Neural progenitor cell (in vitro differentiated cells): ENCODE measurements at regions not wholly inside any gene's neighbourhood (a gene's known extent, or its start where the extent isn't known, plus 50 kb on each side); places are given as distances from the start of the nearest gene placed in this dataset.

Source experiments
- DNase-seq: peaks from one replicate; pipeline ENCODE4 v3.0.0-alpha.2; 2016; ENCODE audit warnings: low spot score
- H2AFZ ChIP-seq: fragments of 200-600 bp; sonication (generic); replicated peaks from 2 replicates; pipeline ENCODE4 v1.6.1; 2016; ENCODE audit warnings: antibody characterized with exemption
- H3F3A ChIP-seq: fragments of 200-600 bp; sonication (generic); 2 replicates; pipeline ENCODE4 v1.6.1; 2016; ENCODE audit warnings: antibody characterized with exemption, low read depth
- H3K27ac ChIP-seq: fragments of 200-600 bp; sonication (generic); 2 replicates; pipeline ENCODE4 v1.5.1; 2016; ENCODE audit warnings: mild to moderate bottlenecking
- H3K27me3 ChIP-seq: fragments of 200-600 bp; sonication (generic); 2 replicates; pipeline ENCODE4 v1.6.1; 2016; ENCODE audit warnings: mild to moderate bottlenecking, moderate library complexity
- H3K36me3 ChIP-seq: fragments of 200-600 bp; sonication (generic); 2 replicates; pipeline ENCODE4 v1.5.1; 2016
- H3K4me1 ChIP-seq: fragments of 200-600 bp; sonication (generic); 2 replicates; pipeline ENCODE4 v1.6.1; 2016; ENCODE audit warnings: mixed run types
- H3K4me2 ChIP-seq: fragments of 200-600 bp; sonication (generic); 2 replicates; pipeline ENCODE4 v1.6.1; 2016
- H3K4me3 ChIP-seq: fragments of 200-600 bp; sonication (generic); 2 replicates; pipeline ENCODE4 v1.5.1; 2016
- H3K79me2 ChIP-seq: fragments of 200-600 bp; sonication (generic); 2 replicates; pipeline ENCODE4 v1.6.1; 2016; ENCODE audit warnings: low read depth
- H3K9ac ChIP-seq: fragments of 200-600 bp; sonication (generic); 2 replicates; pipeline ENCODE4 v1.6.1; 2016
- H3K9me3 ChIP-seq: fragments of 200-600 bp; sonication (generic); 2 replicates; pipeline ENCODE4 v1.5.1; 2016; ENCODE audit warnings: low read depth
- H4K20me1 ChIP-seq: fragments of 200-600 bp; sonication (generic); 2 replicates; pipeline ENCODE4 v1.6.1; 2016; ENCODE audit warnings: low read depth
- H3K27ac Mint-ChIP-seq: 3 replicates; pipeline ENCODE4 v1.8.0; 2021; ENCODE audit warnings: mixed read lengths
- H3K27me3 Mint-ChIP-seq: 2 replicates; pipeline ENCODE4 v1.8.0; 2022; ENCODE audit warnings: low read depth, mild to moderate bottlenecking, inconsistent platforms, moderate library complexity, mixed read lengths; ENCODE audit not compliant: insufficient read depth
- H3K36me3 Mint-ChIP-seq: 3 replicates; pipeline ENCODE4 v1.8.0; 2021; ENCODE audit warnings: mixed read lengths
- H3K4me1 Mint-ChIP-seq: 3 replicates; pipeline ENCODE4 v1.8.0; 2021; ENCODE audit warnings: mixed read lengths
- H3K4me3 Mint-ChIP-seq: 3 replicates; pipeline ENCODE4 v1.8.0; 2021; ENCODE audit warnings: mild to moderate bottlenecking, moderate library complexity, mixed read lengths
- H3K9me3 Mint-ChIP-seq: 3 replicates; pipeline ENCODE4 v1.8.0; 2020; ENCODE audit warnings: mixed read lengths
- EZH2 ChIP-seq: fragments of 200-600 bp; sonication (generic); IDR thresholded peaks from 2 replicates; pipeline ENCODE4 v1.6.1; 2017; ENCODE audit warnings: antibody characterized with exemption, mild to moderate bottlenecking, moderate library complexity
- EZH2phosphoT487 ChIP-seq: fragments of 200-600 bp; sonication (generic); IDR thresholded peaks from 2 replicates; pipeline ENCODE4 v1.6.1; 2017; ENCODE audit warnings: antibody characterized with exemption
- TF ChIP-seq, protein P1 (sequence below): fragments of 200-600 bp; sonication (generic); IDR thresholded peaks from 2 replicates; pipeline ENCODE4 v1.5.1; 2017; ENCODE audit warnings: antibody characterized with exemption, mild to moderate bottlenecking

DNA sequence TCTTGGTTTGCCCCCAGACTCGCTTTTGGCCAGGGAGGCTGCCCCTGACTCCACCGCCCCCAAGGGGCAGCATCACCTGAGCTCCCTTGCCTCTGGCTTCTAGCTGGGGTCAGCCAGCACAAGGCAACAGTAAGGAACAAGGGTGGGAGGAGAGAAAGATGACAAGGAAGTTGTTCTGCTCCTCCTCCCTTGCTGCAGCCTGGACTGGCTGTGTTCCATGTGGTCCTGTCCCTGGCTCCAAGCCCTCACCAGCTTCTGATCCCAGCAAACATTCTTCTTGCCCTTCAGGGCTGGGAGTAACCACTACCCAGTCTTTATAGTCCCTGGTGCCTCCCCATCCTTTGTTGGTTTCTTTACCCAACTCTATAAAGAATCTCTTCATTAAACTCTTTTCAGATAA, 100.3 kb upstream of the SPIN1 start:
- Histone ChIP-seq H3K9me3 (no peaks in the 10 kb centered on the region), H3K79me2 (no peaks in the 10 kb centered on the region), H3F3A (no peaks in the 10 kb centered on the region), H3K27ac (no peak overlapping the region), H3K9ac (no peak overlapping the region), H3K4me1 (no peaks in the 10 kb centered on the region), H4K20me1 (no peaks in the 10 kb centered on the region), H3K4me3 (no peak overlapping the region), H2AFZ (no peak overlapping the region), H3K4me2 (no peak overlapping the region), H3K27me3 (no peaks in the 10 kb centered on the region), H3K36me3 (no peaks in the 10 kb centered on the region)
- TF ChIP-seq EZH2, result no peak
- no peak for TF ChIP-seq EZH2phosphoT487
- TF ChIP-seq, protein P1, sequence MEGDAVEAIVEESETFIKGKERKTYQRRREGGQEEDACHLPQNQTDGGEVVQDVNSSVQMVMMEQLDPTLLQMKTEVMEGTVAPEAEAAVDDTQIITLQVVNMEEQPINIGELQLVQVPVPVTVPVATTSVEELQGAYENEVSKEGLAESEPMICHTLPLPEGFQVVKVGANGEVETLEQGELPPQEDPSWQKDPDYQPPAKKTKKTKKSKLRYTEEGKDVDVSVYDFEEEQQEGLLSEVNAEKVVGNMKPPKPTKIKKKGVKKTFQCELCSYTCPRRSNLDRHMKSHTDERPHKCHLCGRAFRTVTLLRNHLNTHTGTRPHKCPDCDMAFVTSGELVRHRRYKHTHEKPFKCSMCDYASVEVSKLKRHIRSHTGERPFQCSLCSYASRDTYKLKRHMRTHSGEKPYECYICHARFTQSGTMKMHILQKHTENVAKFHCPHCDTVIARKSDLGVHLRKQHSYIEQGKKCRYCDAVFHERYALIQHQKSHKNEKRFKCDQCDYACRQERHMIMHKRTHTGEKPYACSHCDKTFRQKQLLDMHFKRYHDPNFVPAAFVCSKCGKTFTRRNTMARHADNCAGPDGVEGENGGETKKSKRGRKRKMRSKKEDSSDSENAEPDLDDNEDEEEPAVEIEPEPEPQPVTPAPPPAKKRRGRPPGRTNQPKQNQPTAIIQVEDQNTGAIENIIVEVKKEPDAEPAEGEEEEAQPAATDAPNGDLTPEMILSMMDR, result no peak
- no peak overlapping the region for H3K4me3 Mint-ChIP-seq
- DNase-seq, result no peak
- H3K9me3 Mint-ChIP-seq, result peaks cover 15% of the 10 kb centered on the region
- peaks cover 5% of the 10 kb centered on the region for H3K36me3 Mint-ChIP-seq
- no peaks in the 10 kb centered on the region for H3K4me1 Mint-ChIP-seq
- no peak overlapping the region for H3K27ac Mint-ChIP-seq
- peaks cover 3% of the 10 kb centered on the region for H3K27me3 Mint-ChIP-seq

DNA sequence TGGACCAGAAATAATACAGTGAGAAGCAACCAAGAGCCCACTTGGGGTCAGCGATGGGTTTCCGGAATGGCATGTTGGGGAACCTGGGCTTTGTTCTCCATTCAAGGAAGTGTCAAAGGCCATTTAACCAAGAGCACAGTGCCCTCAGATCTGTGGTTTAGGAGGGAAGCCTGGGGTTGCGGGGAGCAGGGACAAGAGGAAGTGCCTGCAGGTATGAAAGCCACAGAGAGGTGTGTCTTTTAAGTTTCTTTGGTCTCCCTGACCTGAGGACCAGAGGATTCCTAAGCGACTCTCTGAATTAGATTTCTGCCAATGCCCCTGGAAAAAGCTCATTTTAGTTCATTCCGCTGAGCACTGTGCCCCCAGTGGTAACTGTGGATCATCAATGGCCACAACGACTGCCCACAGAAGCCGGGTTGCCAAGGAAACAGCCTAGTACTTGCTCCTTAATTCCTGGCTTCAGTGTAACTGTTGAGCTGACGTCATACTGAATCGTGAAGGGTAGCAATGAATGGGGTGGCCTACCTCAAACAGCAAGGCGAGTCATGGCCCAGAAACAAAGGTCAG, 107.3 kb upstream of the SPIN1 start:
- Histone ChIP-seq H3K4me2 (no peak overlapping the region), H3F3A (no peaks in the 10 kb centered on the region), H3K4me3 (no peak overlapping the region), H3K9me3 (no peaks in the 10 kb centered on the region), H4K20me1 (no peaks in the 10 kb centered on the region), H2AFZ (peak overlapping the region; percentile 43), H3K27ac (no peak overlapping the region), H3K4me1 (peaks cover 4% of the 10 kb centered on the region), H3K27me3 (no peaks in the 10 kb centered on the region), H3K9ac (no peak overlapping the region), H3K79me2 (no peaks in the 10 kb centered on the region), H3K36me3 (no peaks in the 10 kb centered on the region)
- Mint-ChIP-seq H3K4me1 (peaks cover 14% of the 10 kb centered on the region), H3K27ac (peak overlapping the region; percentile 75), H3K36me3 (peaks cover 5% of the 10 kb centered on the region), H3K27me3 (no peaks in the 10 kb centered on the region), H3K4me3 (no peak overlapping the region), H3K9me3 (peaks cover 17% of the 10 kb centered on the region)
- TF ChIP-seq, protein P1, result peak; percentile 29
- TF ChIP-seq EZH2 (no peak), EZH2phosphoT487 (no peak)
- peak; percentile 64 for DNase-seq

DNA sequence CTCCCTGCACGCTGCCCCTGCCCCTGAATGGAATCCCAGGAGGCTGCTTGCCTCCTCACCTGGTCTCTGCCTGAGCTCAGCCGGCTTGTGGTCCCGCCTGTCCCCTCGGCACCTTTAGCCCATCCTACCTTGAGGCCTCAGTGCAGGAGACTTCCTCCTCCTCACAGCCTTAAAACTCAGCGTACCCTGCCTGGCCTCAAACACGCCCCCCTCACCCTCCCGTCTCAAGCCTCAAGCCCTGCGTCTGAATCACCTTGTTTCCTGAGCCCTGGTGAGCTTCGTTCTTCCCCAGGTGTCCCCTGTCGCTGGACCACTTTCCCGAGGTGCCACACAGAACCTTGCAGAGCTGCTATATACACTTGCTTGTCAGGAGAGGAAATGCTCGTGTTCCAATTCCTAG, 110.2 kb upstream of the SPIN1 start:
- Histone ChIP-seq H3K27me3 (no peaks in the 10 kb centered on the region), H3K4me2 (no peak overlapping the region)
- H3K4me3 Mint-ChIP-seq, result no peak overlapping the region

More for the DNA sequence above, 110.2 kb upstream of the SPIN1 start:
- Histone ChIP-seq H3K4me1 (peaks cover 4% of the 10 kb centered on the region), H3K9ac (no peak overlapping the region), H3K4me3 (no peak overlapping the region), H4K20me1 (no peaks in the 10 kb centered on the region), H3K36me3 (no peaks in the 10 kb centered on the region), H3K9me3 (no peaks in the 10 kb centered on the region), H3F3A (no peaks in the 10 kb centered on the region), H2AFZ (no peak overlapping the region), H3K79me2 (no peaks in the 10 kb centered on the region), H3K27ac (no peak overlapping the region)
- no peak for DNase-seq
- Mint-ChIP-seq H3K36me3 (no peaks in the 10 kb centered on the region), H3K4me1 (peaks cover 14% of the 10 kb centered on the region), H3K27me3 (peaks cover under 1% of the 10 kb centered on the region), H3K27ac (no peak overlapping the region), H3K9me3 (peaks cover 3% of the 10 kb centered on the region)
- TF ChIP-seq EZH2 (no peak), EZH2phosphoT487 (no peak)
- TF ChIP-seq, protein P1, result no peak
